ENCODE measurements at regions not wholly inside any gene's neighbourhood (a gene's known extent, or its start where the extent isn't known, plus 50 kb on each side); places are given as distances from the start of the nearest gene placed in this dataset.

- DNase-seq (ENCODE audit: low spot score), result peak; percentile 90
These were observed 53.7 kb upstream of the KDM4C start for GRCh38 chr9:6703898-6704639.

GRCh38 chr9:6702707-6703106, 55.1 kb upstream of the KDM4C start:
- DNase-seq (ENCODE audit: low spot score), result no peak

DNA sequence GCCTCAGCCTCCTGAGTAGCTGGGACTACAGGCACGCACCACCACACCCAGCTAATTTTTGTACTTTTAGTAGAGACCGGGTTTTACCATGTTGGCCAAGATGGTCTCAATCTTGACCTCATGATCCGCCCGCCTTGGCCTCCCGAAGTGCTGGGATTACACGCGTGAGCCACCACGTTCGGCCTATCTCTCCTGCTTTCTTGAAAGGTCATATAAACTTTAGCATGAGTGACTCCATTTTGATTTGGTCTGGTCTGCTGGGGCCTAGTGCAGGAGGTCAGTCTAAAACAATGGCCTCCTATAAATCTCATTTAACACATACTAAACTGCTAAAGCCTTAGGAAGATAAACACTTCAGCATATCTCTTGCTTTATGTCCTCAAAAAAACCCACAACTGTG, 50.6 kb upstream of the GLDC start:
- no peak for DNase-seq (ENCODE audit: low spot score)

GRCh38 chr9:6695121-6695814, 49.7 kb upstream of the GLDC start:
- no peak for DNase-seq (ENCODE audit: low spot score)
